HL-60/S4 (cell line): ENCODE measurements at regions not wholly inside any gene's neighbourhood (a gene's known extent, or its start where the extent isn't known, plus 50 kb on each side); places are given as distances from the start of the nearest gene placed in this dataset.

Experiments
- in situ Hi-C: fragments of 300-500 bp; cut with MboI; formaldehyde crosslinking; loops from 2 replicates; pipeline ENCODE4 v1.14.3; 2022; ENCODE audit warnings: low sequenced_read_pairs

DNA sequence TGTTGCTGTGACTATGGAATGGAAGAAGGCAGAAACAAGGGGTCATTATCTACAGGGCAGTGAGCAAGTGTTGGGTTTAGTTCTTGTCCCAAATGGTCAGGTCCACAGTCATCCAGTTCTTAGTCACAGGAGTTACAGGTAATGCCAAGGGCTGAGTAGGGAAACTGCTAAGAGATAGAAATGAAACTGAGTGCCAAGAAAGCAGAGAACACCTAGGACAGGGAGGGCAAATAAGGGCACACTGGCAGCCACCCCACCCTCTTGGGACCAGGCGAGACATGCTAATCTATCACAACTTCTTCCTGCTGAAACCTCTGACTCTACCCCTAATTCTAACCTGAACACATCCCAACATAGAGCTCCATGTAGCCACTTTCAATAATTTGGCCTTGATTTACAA lies 103.2 kb downstream of the KLF4 start:
- in situ Hi-C loops = no loop called here
